Smooth muscle cell (in vitro differentiated cells): ENCODE measurements at regions not wholly inside any gene's neighbourhood (a gene's known extent, or its start where the extent isn't known, plus 50 kb on each side); places are given as distances from the start of the nearest gene placed in this dataset.

Experiments used
- DNase-seq: peaks from one replicate; lab custom pipeline; 2025; ENCODE audit not compliant: unreplicated experiment; lab: John Stamatoyannopoulos, UW
- H2AFZ ChIP-seq: fragments of 200-600 bp; sonication (generic); 2 replicates; pipeline ENCODE4 v1.6.0; 2016; ENCODE audit warnings: antibody characterized with exemption, low read depth, mild to moderate bottlenecking
- H3F3A ChIP-seq: fragments of 200-600 bp; sonication (generic); 2 replicates; pipeline ENCODE4 v1.6.0; 2017; ENCODE audit warnings: antibody characterized with exemption, low read depth
- H3K27ac ChIP-seq: fragments of 200-600 bp; sonication (generic); 2 replicates; pipeline ENCODE4 v1.5.1; 2016; ENCODE audit warnings: low read depth, mild to moderate bottlenecking
- H3K27me3 ChIP-seq: fragments of 200-600 bp; sonication (generic); 2 replicates; pipeline ENCODE4 v1.6.1; 2016; ENCODE audit warnings: low read depth, mild to moderate bottlenecking
- H3K36me3 ChIP-seq: fragments of 200-600 bp; sonication (generic); 2 replicates; pipeline ENCODE4 v1.5.1; 2016; ENCODE audit warnings: low read depth
- H3K4me1 ChIP-seq: fragments of 200-600 bp; sonication (generic); 2 replicates; pipeline ENCODE4 v1.5.1; 2016; ENCODE audit warnings: low read depth
- H3K4me2 ChIP-seq: fragments of 200-600 bp; sonication (generic); 2 replicates; pipeline ENCODE4 v1.6.0; 2016; ENCODE audit warnings: mild to moderate bottlenecking
- H3K4me3 ChIP-seq: fragments of 200-600 bp; sonication (generic); 2 replicates; pipeline ENCODE4 v1.5.1; 2016; ENCODE audit warnings: mild to moderate bottlenecking
- H3K79me2 ChIP-seq: fragments of 200-600 bp; sonication (generic); 2 replicates; pipeline ENCODE4 v1.6.0; 2016; ENCODE audit warnings: low read depth, mild to moderate bottlenecking
- H3K9ac ChIP-seq: fragments of 200-600 bp; sonication (generic); 2 replicates; pipeline ENCODE4 v1.6.0; 2016; ENCODE audit warnings: low read depth
- H3K9me3 ChIP-seq: fragments of 200-600 bp; sonication (generic); replicated peaks from 2 replicates; pipeline ENCODE4 v1.5.1; 2016; ENCODE audit warnings: low read depth
- H4K20me1 ChIP-seq: fragments of 200-600 bp; sonication (generic); 2 replicates; pipeline ENCODE4 v1.6.0; 2016; ENCODE audit warnings: low read depth
- CTCF ChIP-seq: fragments of 200-600 bp; sonication (generic); IDR thresholded peaks from 2 replicates; pipeline ENCODE4 v1.5.1; 2017; ENCODE audit warnings: borderline replicate concordance, mild to moderate bottlenecking, antibody characterized with exemption; ENCODE audit not compliant: insufficient read depth, poor library complexity, severe bottlenecking
- WGBS: methylation state at CpG from one replicate; pipeline ENCODE4 v1.1.7; 2016; ENCODE audit warnings: low lambda C conversion rate; 5-methylcytosine and 5-hydroxymethylcytosine counted together

DNA sequence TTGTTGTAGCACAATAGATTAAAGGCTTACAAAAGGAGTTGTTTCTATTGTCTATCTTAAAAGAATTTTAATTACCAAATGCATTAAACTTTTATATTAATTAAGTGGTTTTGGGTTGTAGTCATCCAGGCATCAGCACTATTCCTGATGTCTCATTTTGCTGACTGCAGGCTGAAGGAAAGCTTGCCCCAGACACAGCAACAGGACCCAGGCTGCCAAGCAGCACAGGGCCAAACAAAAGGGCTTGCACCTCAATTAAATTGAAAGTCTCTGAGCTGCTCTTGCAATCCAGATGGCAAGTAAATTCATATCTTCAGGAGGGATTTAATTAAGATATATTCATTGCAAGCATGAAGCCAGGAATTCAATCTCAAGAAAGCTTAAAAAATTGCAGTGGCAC, 80.7 kb upstream of the CHODL start:
- Histone ChIP-seq H3K4me2 (no peak overlapping the region), H3K36me3 (no peaks in the 10 kb centered on the region), H3K9me3 (no peaks in the 10 kb centered on the region), H3F3A (no peaks in the 10 kb centered on the region), H3K79me2 (no peaks in the 10 kb centered on the region), H3K27me3 (no peaks in the 10 kb centered on the region), H2AFZ (no peak overlapping the region), H3K4me3 (no peak overlapping the region), H3K9ac (no peak overlapping the region), H3K4me1 (no peaks in the 10 kb centered on the region), H3K27ac (no peak overlapping the region), H4K20me1 (no peaks in the 10 kb centered on the region)
- TF ChIP-seq CTCF = no peak
- DNase-seq = no peak

GRCh38 chr21:18161841-18162240, 82.8 kb upstream of the CHODL start:
- Histone ChIP-seq H3K9ac (no peak overlapping the region), H3K79me2 (no peaks in the 10 kb centered on the region), H3K4me3 (no peak overlapping the region), H3K4me1 (no peaks in the 10 kb centered on the region), H3K9me3 (no peaks in the 10 kb centered on the region), H3K4me2 (no peak overlapping the region), H2AFZ (no peak overlapping the region), H3K36me3 (no peaks in the 10 kb centered on the region), H3K27me3 (no peaks in the 10 kb centered on the region), H3F3A (no peaks in the 10 kb centered on the region), H4K20me1 (no peaks in the 10 kb centered on the region), H3K27ac (no peak overlapping the region)
- DNase-seq = no peak
- WGBS = 95% methylated on average over 3 of the region's 3 CpGs
- no peak for TF ChIP-seq CTCF

DNA sequence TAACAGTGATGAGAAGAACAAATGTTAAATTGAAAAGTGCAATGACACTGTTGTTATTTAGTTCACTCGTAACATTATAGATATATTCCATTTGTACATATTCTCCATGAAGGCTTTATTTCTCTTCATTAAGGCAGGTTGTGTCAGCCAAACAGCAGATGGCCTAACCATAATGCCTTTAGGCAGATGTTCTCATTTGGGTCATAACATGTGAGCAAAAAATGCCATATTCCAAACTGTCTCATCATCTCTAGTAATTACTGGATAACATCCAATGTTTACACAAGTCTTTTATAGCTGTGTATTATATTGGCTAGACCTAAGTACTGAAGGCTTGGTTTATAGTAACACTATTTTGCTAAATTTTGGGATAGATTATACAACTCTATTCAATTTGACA, 87.2 kb upstream of the CHODL start:
- 93% methylated on average over 1 of the region's 1 CpG for WGBS
- no peaks in the 10 kb centered on the region for H3K79me2 ChIP-seq
- no peaks in the 10 kb centered on the region for H3F3A ChIP-seq
- H3K36me3 ChIP-seq = no peaks in the 10 kb centered on the region
- H3K4me2 ChIP-seq = no peak overlapping the region
- peaks cover 10% of the 10 kb centered on the region for H3K4me1 ChIP-seq
- no peak overlapping the region for H2AFZ ChIP-seq
- no peak overlapping the region for H3K9ac ChIP-seq
- no peak overlapping the region for H3K27ac ChIP-seq
- no peak for DNase-seq
- no peak for TF ChIP-seq CTCF
- H3K9me3 ChIP-seq = no peaks in the 10 kb centered on the region
- H3K4me3 ChIP-seq = no peak overlapping the region
- no peaks in the 10 kb centered on the region for H3K27me3 ChIP-seq
- no peaks in the 10 kb centered on the region for H4K20me1 ChIP-seq

GRCh38 chr21:18155508-18156193, 89.0 kb upstream of the CHODL start:
- no peaks in the 10 kb centered on the region for H3K27me3 ChIP-seq
- no peak overlapping the region for H2AFZ ChIP-seq
- H3K9ac ChIP-seq = no peak overlapping the region
- DNase-seq = no peak
- no peak overlapping the region for H3K4me2 ChIP-seq
- H3F3A ChIP-seq = no peaks in the 10 kb centered on the region
- no peaks in the 10 kb centered on the region for H4K20me1 ChIP-seq
- H3K9me3 ChIP-seq = no peaks in the 10 kb centered on the region
- peaks cover 10% of the 10 kb centered on the region for H3K4me1 ChIP-seq
- H3K27ac ChIP-seq = no peak overlapping the region
- TF ChIP-seq CTCF = no peak
- no peaks in the 10 kb centered on the region for H3K36me3 ChIP-seq
- H3K4me3 ChIP-seq = no peak overlapping the region
- 51% methylated on average over 5 of the region's 5 CpGs for WGBS
- no peaks in the 10 kb centered on the region for H3K79me2 ChIP-seq
